HT-29 (cell line): ENCODE measurements at regions not wholly inside any gene's neighbourhood (a gene's known extent, or its start where the extent isn't known, plus 50 kb on each side); places are given as distances from the start of the nearest gene placed in this dataset.

Source experiments
- DNase-seq: peaks from one replicate; pipeline ENCODE4 v3.0.0-alpha.2; 2015; ENCODE audit warnings: low spot score

DNA sequence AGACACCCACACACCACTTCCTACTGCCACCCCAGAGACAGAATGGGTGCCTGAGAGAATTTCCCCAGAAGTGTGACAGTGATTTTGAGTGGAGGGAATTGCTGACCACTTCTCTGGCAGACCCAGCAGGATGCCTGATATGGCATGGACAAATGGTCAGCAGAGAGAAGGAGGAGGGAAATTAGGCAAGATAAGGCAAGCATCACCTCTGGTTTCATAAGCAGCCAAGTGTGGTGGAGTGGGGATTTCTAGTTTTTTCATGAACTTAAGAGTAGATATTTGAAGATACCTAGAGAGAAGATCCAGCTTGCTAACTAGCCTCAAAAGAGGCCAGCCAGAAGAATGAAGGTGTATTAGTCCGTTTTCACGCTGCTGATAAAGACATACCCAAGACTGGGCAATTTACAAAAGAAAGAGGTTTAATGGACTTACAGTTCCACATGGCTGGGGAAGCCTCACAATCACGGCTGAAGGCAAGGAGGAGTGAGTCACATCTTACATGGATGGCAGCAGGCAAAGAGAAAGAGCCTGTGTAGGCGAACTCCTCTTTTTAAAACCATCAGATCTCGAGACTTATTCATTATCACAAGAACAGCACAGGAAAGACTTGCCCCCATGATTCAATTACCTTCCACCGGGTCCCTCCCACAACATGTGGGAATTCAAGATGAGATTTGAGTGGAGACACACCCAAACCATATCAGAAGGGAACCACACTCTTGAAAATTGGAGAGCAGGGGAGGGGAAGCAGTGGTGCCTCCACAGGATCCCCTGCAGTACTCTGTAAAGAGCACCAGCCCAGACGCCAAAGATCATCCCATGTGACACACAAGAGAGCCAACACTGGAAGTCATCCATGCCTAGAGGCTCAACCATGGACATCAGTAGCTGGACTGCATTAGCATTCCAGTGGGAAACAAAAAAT lies 64.2 kb downstream of the RBM43 start:
- DNase-seq: no peak

DNA sequence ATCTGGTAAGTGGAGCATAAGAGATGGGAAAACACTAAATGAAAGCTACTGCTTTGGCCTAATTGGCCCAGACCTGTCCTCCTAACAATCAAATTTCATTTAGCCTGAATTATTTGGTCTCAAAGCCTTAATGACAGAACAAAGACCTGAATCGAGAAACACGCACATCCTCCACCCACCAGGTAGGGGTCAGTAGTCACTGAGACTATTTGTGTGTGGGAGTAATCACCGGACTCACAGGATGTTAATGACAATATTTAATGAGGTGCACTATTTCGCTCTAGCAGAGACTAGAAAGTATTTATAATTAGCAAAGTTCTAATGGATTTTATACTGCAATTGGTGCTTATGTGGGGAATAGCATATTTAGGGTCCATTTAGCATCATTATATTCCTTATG lies 68.1 kb downstream of the RBM43 start:
- DNase-seq: no peak

DNA sequence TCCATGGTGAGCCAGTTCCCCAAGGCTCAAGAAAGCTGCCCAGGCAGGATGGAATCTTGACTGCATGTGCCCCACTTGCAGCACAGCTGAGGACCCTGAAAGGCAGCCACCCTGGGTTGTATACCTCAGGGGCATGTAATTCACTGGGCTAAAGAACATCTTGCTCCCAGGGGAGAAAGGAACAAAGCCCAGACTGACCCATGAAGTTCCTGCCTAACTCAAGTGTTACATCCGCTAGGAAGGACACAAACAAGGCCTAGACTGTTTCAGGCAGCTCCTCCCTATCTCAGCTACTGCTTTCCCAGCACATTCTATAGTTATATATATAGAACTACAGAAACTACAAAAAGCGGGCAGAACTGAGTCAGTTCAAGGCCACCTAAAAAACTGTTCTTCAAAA lies 69.0 kb downstream of the RBM43 start:
- no peak for DNase-seq

GRCh38 chr2:151191001-151191400 lies 70.7 kb downstream of the RBM43 start:
- no peak for DNase-seq

DNA sequence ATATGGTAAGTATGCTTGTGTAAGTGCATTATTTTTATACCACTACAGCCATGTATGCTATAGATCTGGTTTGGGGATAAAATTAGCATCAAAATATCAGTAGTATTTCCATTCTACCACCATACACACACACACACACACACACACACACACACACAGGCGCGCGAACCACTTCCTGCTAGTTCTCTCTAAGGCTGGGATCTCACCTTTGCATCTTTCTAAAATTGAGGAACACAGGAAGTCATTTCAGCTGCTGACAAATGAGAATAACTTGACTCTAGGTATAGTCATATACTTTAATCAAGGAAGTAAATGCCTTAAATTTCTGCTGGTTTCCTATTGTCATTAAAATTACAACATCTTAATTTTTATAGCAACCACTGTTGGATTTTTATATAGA lies 72.5 kb downstream of the RBM43 start:
- no peak for DNase-seq

- DNase-seq: no peak
Observed at GRCh38 chr2:151186011-151186410, 75.7 kb downstream of the RBM43 start.

- DNase-seq: no peak
Observed at GRCh38 chr2:151182899-151183809, 78.5 kb downstream of the RBM43 start.

DNA sequence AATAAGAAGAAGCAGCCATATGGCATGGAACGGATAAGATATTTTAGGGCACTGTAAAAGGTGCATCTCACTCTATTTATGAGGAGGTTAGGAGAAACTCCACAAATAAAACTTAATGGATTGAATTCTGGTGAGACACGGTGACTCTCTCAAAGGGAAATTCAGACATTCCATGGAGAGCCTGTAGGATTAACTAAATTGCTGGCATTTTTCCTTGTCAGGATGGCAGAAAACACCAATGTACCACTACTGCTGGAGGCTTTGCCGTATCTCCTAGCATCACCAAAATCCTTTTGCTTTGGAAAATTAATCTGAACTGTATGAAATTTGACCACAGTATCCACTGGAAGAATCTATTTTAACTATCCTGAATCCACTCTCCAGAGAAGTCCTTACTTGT lies 79.3 kb downstream of the RBM43 start:
- DNase-seq: no peak

- no peak for DNase-seq
Observed at GRCh38 chr2:151181524-151181923, 80.1 kb downstream of the RBM43 start.

DNA sequence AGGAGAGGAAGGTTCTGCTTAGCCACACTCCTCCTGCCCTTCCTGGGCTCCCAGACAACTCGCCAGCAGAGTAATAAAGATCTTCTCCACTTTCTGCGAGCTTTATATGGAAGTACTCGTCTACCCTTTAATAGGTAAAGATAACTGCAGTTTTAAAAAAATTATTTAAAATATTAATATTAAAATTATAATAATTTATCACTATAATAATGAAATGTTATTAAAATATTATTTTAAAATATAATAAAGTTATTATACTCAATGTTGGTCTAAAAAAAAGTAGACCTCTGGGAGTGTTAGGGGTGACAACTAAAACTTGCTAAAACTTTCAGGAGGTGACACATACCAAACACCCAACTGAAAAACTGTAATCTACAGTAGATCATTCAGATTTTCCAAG lies 81.5 kb downstream of the RBM43 start:
- no peak for DNase-seq

GRCh38 chr2:151178207-151178606 lies 83.5 kb downstream of the RBM43 start:
- no peak for DNase-seq

DNA sequence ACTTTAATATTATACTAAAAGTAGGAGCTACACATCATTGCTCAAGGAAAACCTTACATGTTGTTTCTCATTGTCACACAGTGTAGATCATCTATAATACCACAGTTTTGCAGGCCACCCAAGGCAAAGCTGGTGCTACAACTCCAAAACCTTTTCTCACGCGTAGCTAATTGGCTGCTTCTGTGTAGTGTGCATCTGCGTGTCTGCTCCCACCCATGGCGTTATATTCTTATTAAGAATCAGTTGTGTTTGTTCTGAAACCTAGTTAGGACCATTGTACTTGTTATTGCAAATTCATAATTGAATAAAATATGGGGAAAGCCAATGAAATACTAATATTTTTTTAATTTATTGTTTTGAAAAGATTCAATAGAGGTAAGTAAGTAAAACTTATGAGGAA lies 83.9 kb downstream of the RBM43 start:
- DNase-seq: no peak

DNA sequence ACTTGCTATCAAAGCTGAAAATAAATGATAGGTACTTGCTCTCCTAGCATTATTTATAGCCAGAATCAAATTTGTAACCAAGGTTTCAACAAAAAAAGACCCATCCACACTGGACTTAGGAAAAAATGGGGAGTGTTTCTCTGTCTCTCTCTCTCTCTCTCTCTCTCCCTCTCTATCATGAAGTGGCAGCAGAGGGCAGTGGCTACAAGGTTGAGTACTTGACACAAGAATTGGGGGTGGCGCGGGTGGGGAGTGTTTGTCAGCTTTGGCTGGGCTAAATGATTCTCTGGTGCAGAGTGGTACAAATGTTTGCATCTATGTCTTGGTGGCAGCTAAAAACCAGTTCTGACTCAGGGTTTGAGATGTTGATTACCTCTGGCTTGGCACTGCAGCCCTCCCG lies 85.0 kb downstream of the RBM43 start:
- no peak for DNase-seq

- DNase-seq: no peak
Observed at GRCh38 chr2:151175864-151176263, 85.8 kb downstream of the RBM43 start.

DNA sequence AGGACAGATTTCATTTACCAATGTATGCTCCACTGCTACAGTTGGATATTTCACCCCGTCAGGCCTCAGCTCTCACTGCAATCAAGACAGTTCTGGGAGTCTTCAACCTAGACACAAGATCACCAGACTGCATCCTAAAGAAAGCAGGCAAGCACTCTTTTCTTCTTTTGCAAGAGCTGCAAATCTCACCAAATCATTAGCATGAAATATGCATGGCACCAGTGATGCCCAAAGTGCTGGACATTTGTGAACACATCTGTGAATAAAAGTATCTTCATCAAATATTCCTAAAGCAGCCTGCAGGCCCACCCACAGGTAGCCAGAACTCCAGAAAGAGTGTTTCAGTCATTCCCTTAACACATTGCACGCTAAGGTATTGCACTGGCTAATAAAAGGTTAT lies 87.5 kb downstream of the RBM43 start:
- no peak for DNase-seq

DNA sequence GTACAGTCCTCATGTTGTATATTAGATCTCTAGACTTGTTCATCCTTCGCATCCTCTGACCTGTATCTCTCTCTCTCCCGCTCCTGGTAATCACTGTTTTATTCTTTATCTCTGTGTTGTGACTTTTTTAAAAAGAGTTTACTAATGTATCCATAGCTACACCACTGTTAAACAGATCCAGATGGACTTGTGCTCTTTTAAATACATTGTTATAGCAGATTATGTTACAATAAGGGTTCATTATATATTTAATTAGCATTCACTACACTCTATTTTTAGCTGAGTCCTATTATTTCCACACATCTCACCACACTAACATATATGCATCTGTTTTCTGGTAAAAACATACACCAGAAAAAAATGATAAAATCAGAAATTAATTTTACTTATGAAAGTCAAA lies 90.5 kb downstream of the RBM43 start:
- no peak for DNase-seq

- DNase-seq: no peak
Observed at GRCh38 chr2:151166410-151166809, 95.3 kb downstream of the RBM43 start.

GRCh38 chr2:151165105-151165684 lies 96.5 kb downstream of the RBM43 start:
- DNase-seq: no peak

GRCh38 chr2:151161821-151162551 lies 99.7 kb downstream of the RBM43 start:
- DNase-seq: peak; percentile 34

GRCh38 chr2:151159109-151159662 lies 102.5 kb downstream of the RBM43 start:
- DNase-seq: no peak
